ENCODE measurements at regions not wholly inside any gene's neighbourhood (a gene's known extent, or its start where the extent isn't known, plus 50 kb on each side); places are given as distances from the start of the nearest gene placed in this dataset.

DNA sequence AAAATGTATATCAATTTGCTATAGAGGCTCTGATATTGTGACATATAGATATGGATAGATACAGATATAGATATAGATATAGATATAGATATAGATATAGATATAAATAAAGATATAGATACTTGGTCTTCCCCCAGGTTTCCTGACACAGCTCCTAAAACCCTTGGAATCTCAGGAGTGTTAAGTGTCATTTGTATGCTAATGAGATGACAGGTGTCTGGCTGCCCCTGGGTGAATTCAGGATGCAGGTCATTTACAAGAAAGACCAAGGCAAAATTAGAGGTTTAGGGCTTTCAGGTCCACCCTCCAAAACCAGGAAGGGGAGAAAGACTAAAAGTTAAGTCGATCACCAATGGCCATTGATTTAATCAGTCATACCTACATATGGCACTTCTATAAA is 1034.8 kb downstream of the PDHA2 start:
- H3K4me3 ChIP-seq (ENCODE audit: low read depth, low read length), result no peak overlapping the region
- no peak for TF ChIP-seq CTCF (IDR thresholded peaks at IDR 0.05; ENCODE audit: borderline replicate concordance, insufficient read depth, low read depth, low read length)

DNA sequence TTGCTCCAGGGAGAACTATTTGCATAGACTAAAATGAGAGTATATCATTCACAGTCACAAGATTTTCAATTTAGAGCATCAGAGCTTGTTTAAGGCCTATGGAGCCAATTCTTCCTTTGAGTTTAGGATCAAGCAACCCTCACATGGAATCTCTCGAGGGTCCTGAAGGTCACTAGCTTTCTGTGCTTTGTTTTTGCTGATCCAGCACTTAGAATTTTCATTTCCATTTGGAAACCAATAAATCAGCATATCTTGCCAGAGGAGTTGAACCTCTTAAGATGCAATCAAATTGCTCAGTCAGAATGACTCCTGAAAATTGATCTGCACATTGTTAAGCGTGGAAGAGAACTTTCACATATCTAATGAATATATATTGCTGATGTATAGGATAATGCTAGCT is 1039.6 kb downstream of the PDHA2 start:
- H3K4me3 ChIP-seq (ENCODE audit: low read depth, low read length), result no peak overlapping the region
- no peak for TF ChIP-seq CTCF (IDR thresholded peaks at IDR 0.05; ENCODE audit: borderline replicate concordance, insufficient read depth, low read depth, low read length)

GRCh38 chr4:96887857-96888256 is 1048.0 kb downstream of the PDHA2 start:
- H3K4me3 ChIP-seq (ENCODE audit: low read depth, low read length), result no peak overlapping the region
- TF ChIP-seq CTCF (IDR thresholded peaks at IDR 0.05; ENCODE audit: borderline replicate concordance, insufficient read depth, low read depth, low read length), result no peak

- no peak overlapping the region for H3K4me3 ChIP-seq (ENCODE audit: low read depth, low read length)
- no peak for TF ChIP-seq CTCF (IDR thresholded peaks at IDR 0.05; ENCODE audit: borderline replicate concordance, insufficient read depth, low read depth, low read length)
These were observed 1054.7 kb downstream of the PDHA2 start for GRCh38 chr4:96894621-96895020.

DNA sequence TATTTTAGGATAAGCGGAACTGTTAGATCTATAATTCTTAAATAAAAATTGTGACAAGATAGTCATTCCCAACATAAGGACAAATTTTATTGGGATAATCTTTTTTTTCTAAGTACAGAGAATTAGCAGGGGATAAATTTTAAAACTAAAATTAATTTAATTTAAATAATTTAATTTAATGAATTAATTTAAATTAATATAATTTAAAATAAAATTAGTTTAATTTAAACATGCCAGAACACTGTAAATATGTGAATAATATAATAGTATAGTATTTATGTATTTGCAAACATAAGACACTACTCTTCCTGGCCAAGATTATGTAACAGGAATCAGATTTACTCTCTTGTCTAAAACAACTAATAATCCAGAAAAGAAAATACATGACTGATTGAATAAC is 1055.9 kb downstream of the PDHA2 start:
- no peak overlapping the region for H3K4me3 ChIP-seq (ENCODE audit: low read depth, low read length)
- no peak for TF ChIP-seq CTCF (IDR thresholded peaks at IDR 0.05; ENCODE audit: borderline replicate concordance, insufficient read depth, low read depth, low read length)

DNA sequence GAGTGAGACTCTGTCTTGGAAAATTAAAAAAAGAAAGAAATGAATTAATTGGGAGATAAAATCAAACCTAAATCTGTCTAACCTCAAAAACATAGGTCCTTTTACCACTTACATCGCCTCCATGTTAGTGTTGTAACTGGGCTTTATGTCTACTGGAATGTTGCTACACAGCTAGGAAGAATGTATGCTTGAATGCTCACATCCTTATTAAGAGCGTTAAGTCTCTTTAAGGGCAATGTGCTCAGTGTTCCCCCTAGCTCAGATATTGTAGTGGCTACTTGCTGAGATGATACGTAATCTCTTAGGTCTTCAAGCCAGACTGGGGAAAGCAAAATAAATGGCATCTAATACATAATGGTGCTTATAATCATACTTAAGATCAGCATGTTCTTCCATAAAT is 1072.8 kb downstream of the PDHA2 start:
- no peak for TF ChIP-seq CTCF (IDR thresholded peaks at IDR 0.05; ENCODE audit: borderline replicate concordance, insufficient read depth, low read depth, low read length)
- no peak overlapping the region for H3K4me3 ChIP-seq (ENCODE audit: low read depth, low read length)

- no peak for TF ChIP-seq CTCF (IDR thresholded peaks at IDR 0.05; ENCODE audit: borderline replicate concordance, insufficient read depth, low read depth, low read length)
- no peak overlapping the region for H3K4me3 ChIP-seq (ENCODE audit: low read depth, low read length)
These were observed 1073.7 kb downstream of the PDHA2 start for GRCh38 chr4:96913441-96914080.
